Mucosa of rectum (tissue), 2 donors: ENCODE measurements at regions not wholly inside any gene's neighbourhood (a gene's known extent, or its start where the extent isn't known, plus 50 kb on each side); places are given as distances from the start of the nearest gene placed in this dataset.
"Not testable (repeated sequence)": the region's sequence is repeated elsewhere in the genome, so short reads cannot be mapped to it uniquely, and the experiment has no call there.

ENCODE experiments used
- H3K27ac ChIP-seq, 2 donors: one replicate each; pipeline ENCODE4 v1.7.0; 2013; ENCODE audit warnings: inconsistent platforms in 2 of 2, low read depth in 2 of 2, low read length in 2 of 2
- H3K27me3 ChIP-seq, 2 donors: one replicate each; pipeline ENCODE4 v1.7.0; 2013; ENCODE audit warnings: low read length in 2 of 2; ENCODE audit not compliant: control insufficient read depth in 2 of 2, insufficient read depth in 2 of 2
- H3K36me3 ChIP-seq, 2 donors: one replicate each; pipeline ENCODE4 v1.7.0; 2013; ENCODE audit warnings: low read length in 2 of 2; ENCODE audit not compliant: control insufficient read depth in 2 of 2, insufficient read depth in 2 of 2
- H3K4me1 ChIP-seq, 2 donors: one replicate each; pipeline ENCODE4 v1.7.0; 2013; ENCODE audit warnings: low read length in 2 of 2, mild to moderate bottlenecking in 1 of 2; ENCODE audit not compliant: control insufficient read depth in 2 of 2, insufficient read depth in 2 of 2
- H3K4me3 ChIP-seq, 2 donors: one replicate each; pipeline ENCODE4 v1.7.0; 2013; ENCODE audit warnings: low read length in 2 of 2
- H3K9ac ChIP-seq, 2 donors: one replicate each; pipeline ENCODE4 v1.7.0; 2013; ENCODE audit warnings: low read length in 2 of 2, low read depth in 1 of 2, mild to moderate bottlenecking in 1 of 2
- H3K9me3 ChIP-seq, 2 donors: one replicate each; pipeline ENCODE4 v1.7.0; 2013; ENCODE audit warnings: low read length in 2 of 2; ENCODE audit not compliant: control insufficient read depth in 2 of 2
- donor health status: healthy.
- donor health status: Normal muscosa, but diverticular disease.

GRCh38 chr21:18549214-18549905 is 145.8 kb upstream of the TMPRSS15 start:
- Histone ChIP-seq H3K27me3 (no peaks in the 10 kb centered on the region), H3K27ac (no peak overlapping the region), H3K9me3 (no peaks in the 10 kb centered on the region), H3K4me1 (no peaks in the 10 kb centered on the region), H3K9ac (no peak overlapping the region), H3K36me3 (no peaks in the 10 kb centered on the region), H3K4me3 (no peak overlapping the region)

GRCh38 chr21:18550361-18550760 is 146.8 kb upstream of the TMPRSS15 start:
- no peaks in the 10 kb centered on the region for H3K36me3 ChIP-seq
- no peaks in the 10 kb centered on the region for H3K27me3 ChIP-seq
- no peak overlapping the region for H3K9ac ChIP-seq
- no peaks in the 10 kb centered on the region for H3K9me3 ChIP-seq
- H3K4me1 ChIP-seq: no peaks in the 10 kb centered on the region
- no peak overlapping the region for H3K4me3 ChIP-seq
- H3K27ac ChIP-seq: no peak overlapping the region

DNA sequence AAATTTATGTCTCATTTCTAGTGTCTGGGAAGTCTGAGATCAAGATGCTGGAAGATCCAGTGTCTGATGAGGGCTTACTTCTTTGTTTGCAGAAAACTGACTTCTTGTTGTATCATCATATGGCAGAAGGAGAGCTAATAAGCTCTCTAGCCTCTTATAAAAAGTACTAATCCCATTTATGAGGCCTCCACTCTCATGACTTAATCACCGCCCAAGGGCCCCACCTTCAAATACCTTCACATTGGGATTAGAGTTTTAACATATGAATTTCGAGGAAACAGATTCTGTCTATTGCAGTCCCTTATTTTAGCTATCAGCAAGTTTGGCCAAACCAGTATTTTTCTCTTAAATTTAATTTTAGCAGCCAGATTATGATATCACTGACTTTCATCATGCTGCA is 150.2 kb upstream of the TMPRSS15 start:
- Histone ChIP-seq H3K4me3 (no peak overlapping the region), H3K27me3 (no peaks in the 10 kb centered on the region), H3K36me3 (no peaks in the 10 kb centered on the region), H3K27ac (no peak overlapping the region), H3K4me1 (no peaks in the 10 kb centered on the region), H3K9me3 (no peaks in the 10 kb centered on the region), H3K9ac (no peak overlapping the region)

DNA sequence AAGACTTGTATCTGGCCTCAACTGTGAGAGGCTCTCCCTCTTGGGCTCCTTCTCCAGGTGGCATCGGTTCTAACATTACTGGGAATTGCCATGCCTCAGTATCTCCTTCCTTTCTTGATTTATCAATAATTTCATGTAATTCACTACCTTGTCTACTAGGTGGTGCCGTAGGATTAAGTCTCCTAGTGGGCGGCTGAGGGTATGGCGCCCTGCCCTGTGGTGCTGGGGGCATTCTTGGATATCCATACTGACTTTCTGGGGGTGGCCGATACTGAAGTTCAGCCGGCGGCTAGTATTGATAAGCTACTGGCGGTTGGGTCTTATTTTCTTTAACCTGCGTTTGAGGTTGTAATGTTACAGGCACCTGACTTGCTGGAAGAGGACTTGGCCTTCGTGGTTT is 164.2 kb upstream of the TMPRSS15 start:
- not testable (repeated sequence) for H3K27ac ChIP-seq, H3K4me1 ChIP-seq, H3K4me3 ChIP-seq, H3K9ac ChIP-seq, H3K36me3 ChIP-seq, H3K9me3 ChIP-seq, H3K27me3 ChIP-seq

DNA sequence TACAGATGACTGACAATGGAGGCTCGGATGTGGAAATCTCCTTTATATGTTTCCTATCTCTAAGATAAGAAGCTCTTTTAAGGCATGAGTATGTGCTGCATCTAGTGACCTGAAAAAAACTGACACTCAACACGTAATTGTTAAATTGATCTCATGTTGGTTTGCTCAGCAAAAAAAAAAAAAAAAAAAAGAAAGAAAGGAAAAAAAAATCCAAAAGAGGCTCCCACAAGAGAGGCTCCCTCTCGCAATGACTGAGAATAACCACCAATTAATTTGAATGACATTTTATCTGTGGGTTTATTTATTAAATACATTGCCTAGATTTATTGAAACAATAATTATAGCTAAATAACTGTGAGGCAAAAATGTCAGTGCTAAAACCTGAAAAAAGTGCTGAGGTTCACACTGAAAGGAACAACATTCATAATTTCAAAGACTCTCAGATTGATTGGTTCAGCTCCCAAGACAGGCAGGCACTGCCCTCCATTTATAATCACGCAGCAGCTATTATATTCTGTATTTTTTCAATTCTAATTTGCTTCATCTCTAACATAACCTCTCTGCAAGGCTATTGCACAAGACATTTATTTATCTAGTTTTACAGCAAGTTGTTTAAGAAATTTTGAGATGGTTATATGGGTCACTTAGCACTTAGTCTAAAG is 184.5 kb upstream of the TMPRSS15 start:
- Histone ChIP-seq H3K9ac (no peak overlapping the region), H3K9me3 (peaks cover 0 to 4% of the 10 kb centered on the region in 2 donors), H3K4me3 (no peak overlapping the region), H3K36me3 (no peaks in the 10 kb centered on the region), H3K27me3 (no peaks in the 10 kb centered on the region), H3K27ac (no peak overlapping the region), H3K4me1 (no peaks in the 10 kb centered on the region)

DNA sequence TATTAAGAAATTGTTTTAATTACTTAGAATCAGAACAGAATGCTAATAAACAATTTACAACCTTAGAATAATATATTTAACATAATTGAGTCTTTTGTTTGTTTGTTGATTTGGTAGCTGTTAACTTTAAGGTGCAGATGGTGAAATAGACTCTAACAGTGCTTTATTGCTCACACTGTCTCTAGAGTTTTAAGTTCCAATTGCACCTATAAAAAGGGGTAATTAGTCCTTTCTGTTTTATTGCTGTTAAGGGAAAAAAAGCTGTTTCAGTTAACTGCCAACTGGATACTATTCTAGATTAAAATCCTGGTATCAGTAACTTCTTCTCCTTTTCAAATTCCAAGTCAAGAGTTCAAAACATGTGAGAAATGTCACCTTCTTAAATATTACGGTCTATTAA is 197.6 kb upstream of the TMPRSS15 start:
- Histone ChIP-seq H3K4me3 (no peak overlapping the region), H3K9me3 (no peaks in the 10 kb centered on the region), H3K27ac (no peak overlapping the region), H3K4me1 (no peaks in the 10 kb centered on the region), H3K36me3 (no peaks in the 10 kb centered on the region), H3K9ac (no peak overlapping the region), H3K27me3 (no peaks in the 10 kb centered on the region)

- Histone ChIP-seq H3K27ac (no peak overlapping the region), H3K9ac (no peak overlapping the region), H3K4me1 (no peaks in the 10 kb centered on the region), H3K4me3 (no peak overlapping the region), H3K27me3 (no peaks in the 10 kb centered on the region), H3K36me3 (no peaks in the 10 kb centered on the region), H3K9me3 (no peaks in the 10 kb centered on the region)
These were observed 199.1 kb upstream of the TMPRSS15 start for GRCh38 chr21:18602711-18603110.

DNA sequence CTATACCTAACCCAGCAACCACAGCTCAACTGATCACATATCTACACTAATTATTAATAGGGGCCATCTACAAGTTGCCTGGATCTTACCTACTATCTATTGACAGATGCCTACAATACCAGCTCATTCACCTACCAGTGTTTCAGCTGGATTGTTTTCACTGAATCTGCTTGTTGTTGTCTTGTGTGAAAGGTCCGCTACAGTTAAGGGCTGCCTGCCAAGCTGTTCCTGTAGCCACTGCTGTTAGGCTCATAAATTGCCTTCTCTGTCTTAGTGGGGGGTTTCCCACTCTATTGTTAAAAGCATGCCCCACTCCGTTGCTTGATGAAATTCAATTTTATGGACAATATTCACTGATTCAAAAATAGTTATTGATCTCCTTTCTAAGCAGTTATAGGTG is 199.7 kb upstream of the TMPRSS15 start:
- Histone ChIP-seq H3K27ac (no peak overlapping the region), H3K4me3 (no peak overlapping the region)

GRCh38 chr21:18603980-18604379 is 200.4 kb upstream of the TMPRSS15 start:
- Histone ChIP-seq H3K27ac (no peak overlapping the region), H3K27me3 (no peaks in the 10 kb centered on the region), H3K4me3 (no peak overlapping the region), H3K4me1 (no peaks in the 10 kb centered on the region), H3K36me3 (no peaks in the 10 kb centered on the region), H3K9me3 (peaks cover 0 to 2% of the 10 kb centered on the region in 2 donors), H3K9ac (no peak overlapping the region)

More for the DNA sequence above, 199.7 kb upstream of the TMPRSS15 start:
- Histone ChIP-seq H3K36me3 (no peaks in the 10 kb centered on the region), H3K9me3 (peaks cover 0 to 2% of the 10 kb centered on the region in 2 donors), H3K9ac (no peak overlapping the region), H3K4me1 (no peaks in the 10 kb centered on the region), H3K27me3 (no peaks in the 10 kb centered on the region)

DNA sequence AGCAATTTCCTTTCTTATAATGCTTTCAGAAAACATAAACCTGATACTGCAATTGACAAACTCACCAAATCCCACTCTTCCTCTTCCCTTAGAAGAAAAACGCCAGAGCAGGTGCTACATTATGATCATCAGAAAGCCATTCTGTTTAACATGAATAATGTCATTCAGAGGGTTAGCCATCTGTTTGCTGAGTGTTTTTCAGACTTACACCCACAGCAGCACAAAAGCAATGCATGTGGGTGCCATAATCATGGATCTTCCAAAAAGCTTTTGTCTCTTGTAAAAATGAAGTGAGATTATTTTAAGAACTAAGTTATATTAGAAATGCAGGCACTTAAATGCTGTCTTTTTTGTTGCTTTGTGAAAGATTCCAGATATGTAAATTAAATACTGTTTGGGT is 204.6 kb upstream of the TMPRSS15 start:
- no peak overlapping the region for H3K9ac ChIP-seq

More for the DNA sequence above, 204.6 kb upstream of the TMPRSS15 start:
- Histone ChIP-seq H3K4me3 (no peak overlapping the region), H3K27me3 (no peaks in the 10 kb centered on the region), H3K9me3 (peaks cover 0 to 2% of the 10 kb centered on the region in 2 donors), H3K27ac (no peak overlapping the region), H3K36me3 (no peaks in the 10 kb centered on the region), H3K4me1 (no peaks in the 10 kb centered on the region)
